GM19025 (cell line): ENCODE measurements at regions not wholly inside any gene's neighbourhood (a gene's known extent, or its start where the extent isn't known, plus 50 kb on each side); places are given as distances from the start of the nearest gene placed in this dataset.
A peak's percentile ranks its signal among the peaks of the same experiment; 100 is the strongest.
"Not testable (repeated sequence)": the region's sequence is repeated elsewhere in the genome, so short reads cannot be mapped to it uniquely, and the experiment has no call there.

Experiments used
- ATAC-seq: cut with Tn5 transposase; IDR thresholded peaks from one replicate; pipeline ENCODE4 v1.9.1; 2021; ENCODE audit warnings: mild to moderate bottlenecking, low read depth, moderate library complexity; ENCODE audit not compliant: unreplicated experiment

GRCh38 chr6:135129136-135129856, 51.8 kb upstream of the MYB start:
- ATAC-seq = peak; percentile 59

- ATAC-seq = peak; percentile 78
Observed at GRCh38 chr6:135128268-135128914, 52.7 kb upstream of the MYB start.

GRCh38 chr6:135126729-135127128, 54.4 kb upstream of the MYB start:
- ATAC-seq = no peak

- ATAC-seq = no peak
Observed at GRCh38 chr6:135126034-135126433, 55.1 kb upstream of the MYB start.

GRCh38 chr6:135121434-135121833, 59.7 kb upstream of the MYB start:
- ATAC-seq = no peak

- no peak for ATAC-seq
Observed at GRCh38 chr6:135118134-135118730, 62.9 kb upstream of the MYB start.

- ATAC-seq = no peak
Observed at GRCh38 chr6:135117413-135117968, 62.9 kb upstream of the HBS1L start.

- ATAC-seq = no peak
Observed at GRCh38 chr6:135116571-135116970, 61.9 kb upstream of the HBS1L start.

- ATAC-seq = no peak
Observed at GRCh38 chr6:135115834-135116233, 61.2 kb upstream of the HBS1L start.

- ATAC-seq = no peak
Observed at GRCh38 chr6:135115411-135115810, 60.8 kb upstream of the HBS1L start.

- ATAC-seq = peak; percentile 69
Observed at GRCh38 chr6:135114355-135115145, 59.9 kb upstream of the HBS1L start.

- ATAC-seq = no peak
Observed at GRCh38 chr6:135113860-135114259, 59.2 kb upstream of the HBS1L start.

- ATAC-seq = not testable (repeated sequence)
Observed at GRCh38 chr6:135112951-135113350, 58.3 kb upstream of the HBS1L start.

- not testable (repeated sequence) for ATAC-seq
Observed at GRCh38 chr6:135110261-135110781, 55.7 kb upstream of the HBS1L start.

- no peak for ATAC-seq
Observed at GRCh38 chr6:135109761-135110160, 55.1 kb upstream of the HBS1L start.

GRCh38 chr6:135108692-135109091, 54.1 kb upstream of the HBS1L start:
- no peak for ATAC-seq

GRCh38 chr6:135106611-135107010, 52.0 kb upstream of the HBS1L start:
- no peak for ATAC-seq

GRCh38 chr6:135105710-135106109, 51.1 kb upstream of the HBS1L start:
- ATAC-seq = no peak

GRCh38 chr6:135105299-135105698, 50.7 kb upstream of the HBS1L start:
- ATAC-seq = no peak
